ENCODE measurements at regions not wholly inside any gene's neighbourhood (a gene's known extent, or its start where the extent isn't known, plus 50 kb on each side); places are given as distances from the start of the nearest gene placed in this dataset.

DNA sequence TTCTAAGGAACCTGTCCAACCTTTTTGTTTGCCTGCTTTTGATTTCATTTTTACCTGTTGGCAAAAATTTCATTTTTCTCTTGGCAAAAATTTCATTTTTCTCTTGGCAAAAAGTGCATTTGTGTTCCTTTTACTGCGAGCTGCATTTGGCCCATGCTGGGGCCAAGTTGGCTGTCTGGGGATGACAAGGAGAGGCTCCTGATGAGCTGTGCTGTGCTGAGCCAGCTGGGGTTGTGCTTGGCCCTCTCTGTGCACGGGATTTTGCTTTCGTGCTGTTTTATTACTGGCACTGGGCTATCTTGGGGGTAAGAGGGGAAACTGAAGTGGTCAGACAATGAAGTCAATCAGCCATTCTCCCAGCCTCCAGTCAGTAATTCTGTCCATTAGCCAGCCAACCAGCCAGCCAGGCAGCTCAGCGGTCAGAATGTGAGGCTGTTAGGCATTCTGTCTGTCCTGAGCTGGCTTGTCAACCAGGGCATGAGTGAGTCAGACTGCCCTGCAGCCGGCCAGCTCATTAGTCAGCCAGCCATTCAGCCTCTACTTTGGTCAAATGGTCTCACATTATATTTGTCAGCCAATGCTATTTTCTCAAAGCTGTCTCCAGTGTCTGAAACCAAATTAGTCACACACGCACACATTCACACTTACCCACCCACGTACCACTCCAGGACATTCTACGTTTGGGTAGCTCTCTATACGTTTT lies 56.9 kb upstream of the PRPS1 start:
- DNase-seq (ENCODE audit: insufficient read length, low spot score, missing footprints), result peak; percentile 90
- H3K27ac ChIP-seq (ENCODE audit: low read depth, low read length), result peak overlapping the region; percentile 82
- H3K4me2 ChIP-seq (ENCODE audit: insufficient read depth, low read length), result peak overlapping the region; percentile 7
- H3K9me3 ChIP-seq (ENCODE audit: low read depth, low read length), result peaks cover 4% of the 10 kb centered on the region
- no peak for TF ChIP-seq CTCF (IDR thresholded peaks at IDR 0.05; ENCODE audit: extremely low read depth, low read depth, low read length)
- peaks cover 2% of the 10 kb centered on the region for H4K20me1 ChIP-seq (ENCODE audit: insufficient read depth, low read length)
- no peak overlapping the region for H3K4me3 ChIP-seq (ENCODE audit: insufficient read depth, low read length)
- H2AFZ ChIP-seq (ENCODE audit: low read length), result no peak overlapping the region
- no peaks in the 10 kb centered on the region for H3K79me2 ChIP-seq (ENCODE audit: insufficient read depth, low read length)
- H3K36me3 ChIP-seq (ENCODE audit: insufficient read depth, low read length), result no peaks in the 10 kb centered on the region
- peaks cover under 1% of the 10 kb centered on the region for H3K27me3 ChIP-seq (ENCODE audit: insufficient read depth, low read length)
- H3K4me1 ChIP-seq (ENCODE audit: insufficient read depth, low read length), result peaks cover 31% of the 10 kb centered on the region

DNA sequence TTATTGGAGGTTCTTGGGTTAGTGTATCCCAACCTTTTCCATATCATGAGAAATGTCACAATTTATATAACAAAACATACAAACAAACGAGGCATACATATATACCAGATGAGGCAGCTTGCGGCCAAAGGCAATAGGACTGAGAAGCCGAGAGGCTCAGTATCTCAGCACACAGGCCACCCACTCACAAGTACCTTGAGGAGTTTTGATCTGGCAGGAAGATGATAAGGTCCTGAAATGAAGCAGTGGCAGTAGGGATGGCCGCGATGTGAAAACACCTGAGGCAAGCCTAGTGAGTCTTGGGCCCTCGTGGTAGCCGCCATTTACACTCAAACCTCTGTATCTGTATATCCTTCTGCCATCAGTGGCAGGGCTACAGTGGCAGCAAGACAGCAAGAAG lies 55.3 kb upstream of the PRPS1 start:
- H3K4me3 ChIP-seq (ENCODE audit: insufficient read depth, low read length), result no peak overlapping the region
- H3K27me3 ChIP-seq (ENCODE audit: insufficient read depth, low read length), result no peaks in the 10 kb centered on the region
- no peak overlapping the region for H3K27ac ChIP-seq (ENCODE audit: low read depth, low read length)
- H3K36me3 ChIP-seq (ENCODE audit: insufficient read depth, low read length), result no peaks in the 10 kb centered on the region
- H3K4me1 ChIP-seq (ENCODE audit: insufficient read depth, low read length), result peaks cover 26% of the 10 kb centered on the region
- H3K79me2 ChIP-seq (ENCODE audit: insufficient read depth, low read length), result no peaks in the 10 kb centered on the region
- H3K4me2 ChIP-seq (ENCODE audit: insufficient read depth, low read length), result no peak overlapping the region
- peaks cover 4% of the 10 kb centered on the region for H3K9me3 ChIP-seq (ENCODE audit: low read depth, low read length)
- no peak for DNase-seq (ENCODE audit: insufficient read length, low spot score, missing footprints)
- peaks cover 2% of the 10 kb centered on the region for H4K20me1 ChIP-seq (ENCODE audit: insufficient read depth, low read length)
- no peak for TF ChIP-seq CTCF (IDR thresholded peaks at IDR 0.05; ENCODE audit: extremely low read depth, low read depth, low read length)
- no peak overlapping the region for H2AFZ ChIP-seq (ENCODE audit: low read length)

- Histone ChIP-seq H3K27me3 (ENCODE audit: insufficient read depth, low read length) (peaks cover 5% of the 10 kb centered on the region), H3K4me3 (ENCODE audit: insufficient read depth, low read length) (no peak overlapping the region), H2AFZ (ENCODE audit: low read length) (no peak overlapping the region), H3K27ac (ENCODE audit: low read depth, low read length) (peak overlapping the region; percentile 92), H4K20me1 (ENCODE audit: insufficient read depth, low read length) (peaks cover 2% of the 10 kb centered on the region), H3K4me1 (ENCODE audit: insufficient read depth, low read length) (peaks cover 26% of the 10 kb centered on the region), H3K4me2 (ENCODE audit: insufficient read depth, low read length) (peak overlapping the region; percentile 24), H3K79me2 (ENCODE audit: insufficient read depth, low read length) (no peaks in the 10 kb centered on the region), H3K9me3 (ENCODE audit: low read depth, low read length) (peaks cover 4% of the 10 kb centered on the region), H3K36me3 (ENCODE audit: insufficient read depth, low read length) (no peaks in the 10 kb centered on the region)
- no peak for DNase-seq (ENCODE audit: insufficient read length, low spot score, missing footprints)
- no peak for TF ChIP-seq CTCF (IDR thresholded peaks at IDR 0.05; ENCODE audit: extremely low read depth, low read depth, low read length)
Observed at GRCh38 chrX:107574054-107574683, 54.1 kb upstream of the PRPS1 start.

GRCh38 chrX:107574711-107575110 lies 53.6 kb upstream of the PRPS1 start:
- H3K4me1 ChIP-seq (ENCODE audit: insufficient read depth, low read length), result peaks cover 26% of the 10 kb centered on the region
- H4K20me1 ChIP-seq (ENCODE audit: insufficient read depth, low read length), result peaks cover 2% of the 10 kb centered on the region
- H3K27ac ChIP-seq (ENCODE audit: low read depth, low read length), result peak overlapping the region; percentile 92
- H3K4me2 ChIP-seq (ENCODE audit: insufficient read depth, low read length), result peak overlapping the region; percentile 24
- H3K27me3 ChIP-seq (ENCODE audit: insufficient read depth, low read length), result peaks cover 5% of the 10 kb centered on the region
- DNase-seq (ENCODE audit: insufficient read length, low spot score, missing footprints), result peak; percentile 76
- no peaks in the 10 kb centered on the region for H3K36me3 ChIP-seq (ENCODE audit: insufficient read depth, low read length)
- no peaks in the 10 kb centered on the region for H3K79me2 ChIP-seq (ENCODE audit: insufficient read depth, low read length)
- no peak for TF ChIP-seq CTCF (IDR thresholded peaks at IDR 0.05; ENCODE audit: extremely low read depth, low read depth, low read length)
- H3K4me3 ChIP-seq (ENCODE audit: insufficient read depth, low read length), result no peak overlapping the region
- H3K9me3 ChIP-seq (ENCODE audit: low read depth, low read length), result peaks cover 4% of the 10 kb centered on the region
- no peak overlapping the region for H2AFZ ChIP-seq (ENCODE audit: low read length)
